ENCODE measurements at regions not wholly inside any gene's neighbourhood (a gene's known extent, or its start where the extent isn't known, plus 50 kb on each side); places are given as distances from the start of the nearest gene placed in this dataset.

- TF ChIP-seq CTCF (IDR thresholded peaks at IDR 0.05; ENCODE audit: borderline replicate concordance, control extremely low read depth, extremely low read depth, insufficient read depth, missing control alignments) = no peak
- in situ Hi-C loops (cut with MboI; ENCODE audit: low sequenced_read_pairs, unreplicated experiment) = no loop called here
- no peak for DNase-seq (ENCODE audit: low spot score)
Observed at GRCh38 chr3:162274070-162274469, 777.5 kb downstream of the OTOL1 start.

GRCh38 chr3:162278834-162279233 lies 782.2 kb downstream of the OTOL1 start:
- in situ Hi-C loops (cut with MboI; ENCODE audit: low sequenced_read_pairs, unreplicated experiment) = no loop called here
- DNase-seq (ENCODE audit: low spot score) = no peak
- no peak for TF ChIP-seq CTCF (IDR thresholded peaks at IDR 0.05; ENCODE audit: borderline replicate concordance, control extremely low read depth, extremely low read depth, insufficient read depth, missing control alignments)

DNA sequence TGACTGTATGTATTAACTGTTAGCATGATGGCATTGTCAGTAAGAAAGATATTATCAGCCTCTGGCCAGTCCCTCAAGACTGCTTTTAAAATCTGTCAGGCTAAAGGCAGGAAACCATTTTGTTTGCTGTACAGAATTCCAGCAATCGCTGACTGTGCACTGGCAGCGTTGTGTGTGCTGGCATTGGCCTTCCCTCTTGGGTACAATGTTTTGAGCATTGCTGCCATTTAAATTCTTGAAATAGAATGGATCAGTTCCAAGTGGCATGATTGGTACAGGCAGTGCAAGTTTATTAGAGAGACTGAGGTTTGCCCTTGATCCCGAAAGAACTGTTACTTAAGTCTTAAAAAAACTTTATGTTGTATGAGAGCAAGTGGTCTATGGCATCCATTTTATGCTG lies 788.7 kb downstream of the OTOL1 start:
- in situ Hi-C loops (cut with MboI; ENCODE audit: low sequenced_read_pairs, unreplicated experiment) = no loop called here
- TF ChIP-seq CTCF (IDR thresholded peaks at IDR 0.05; ENCODE audit: borderline replicate concordance, control extremely low read depth, extremely low read depth, insufficient read depth, missing control alignments) = no peak
- no peak for DNase-seq (ENCODE audit: low spot score)

GRCh38 chr3:162287600-162287999 lies 791.0 kb downstream of the OTOL1 start:
- in situ Hi-C loops (cut with MboI; ENCODE audit: low sequenced_read_pairs, unreplicated experiment) = no loop called here
- no peak for TF ChIP-seq CTCF (IDR thresholded peaks at IDR 0.05; ENCODE audit: borderline replicate concordance, control extremely low read depth, extremely low read depth, insufficient read depth, missing control alignments)
- DNase-seq (ENCODE audit: low spot score) = no peak

- no peak for TF ChIP-seq CTCF (IDR thresholded peaks at IDR 0.05; ENCODE audit: borderline replicate concordance, control extremely low read depth, extremely low read depth, insufficient read depth, missing control alignments)
- no peak for DNase-seq (ENCODE audit: low spot score)
- in situ Hi-C loops (cut with MboI; ENCODE audit: low sequenced_read_pairs, unreplicated experiment) = no loop called here
Observed at GRCh38 chr3:162292409-162292808, 795.8 kb downstream of the OTOL1 start.

GRCh38 chr3:162295323-162295983 lies 798.8 kb downstream of the OTOL1 start:
- TF ChIP-seq CTCF (IDR thresholded peaks at IDR 0.05; ENCODE audit: borderline replicate concordance, control extremely low read depth, extremely low read depth, insufficient read depth, missing control alignments) = no peak
- no peak for DNase-seq (ENCODE audit: low spot score)
- in situ Hi-C loops (cut with MboI; ENCODE audit: low sequenced_read_pairs, unreplicated experiment) = no loop called here

Measured in GM13976 (cell line).